Mucosa of descending colon (tissue), 3 donors: ENCODE measurements at regions not wholly inside any gene's neighbourhood (a gene's known extent, or its start where the extent isn't known, plus 50 kb on each side); places are given as distances from the start of the nearest gene placed in this dataset.

Source experiments
- ATAC-seq: fragments of 200-7000 bp; cut with Tn5 transposase; one replicate; pipeline ENCODE4 v1.9.1; 2020; ENCODE audit warnings: mild to moderate bottlenecking, moderate library complexity
- DNase-seq, 3 donors: peaks; one replicate each; pipeline ENCODE4 v3.0.0-alpha.2; 2020
- H3K36me3 ChIP-seq: fragments of 200-600 bp; one replicate; pipeline ENCODE4 v1.8.0; 2021; ENCODE audit warnings: low read depth, mild to moderate bottlenecking
- H3K4me1 ChIP-seq: fragments of 200-600 bp; one replicate; pipeline ENCODE4 v1.8.0; 2021; ENCODE audit warnings: low read depth, mild to moderate bottlenecking
- H3K4me3 ChIP-seq: fragments of 200-600 bp; one replicate; pipeline ENCODE4 v1.8.0; 2021; ENCODE audit warnings: mild to moderate bottlenecking
- H3K9me3 ChIP-seq: fragments of 200-600 bp; one replicate; pipeline ENCODE4 v1.8.0; 2021; ENCODE audit warnings: mild to moderate bottlenecking
- CTCF ChIP-seq: fragments of 200-600 bp; IDR thresholded peaks from one replicate; pipeline ENCODE4 v1.8.0; 2022; ENCODE audit warnings: antibody characterized with exemption, mild to moderate bottlenecking
- intact Hi-C, 2 donors: fragments of 100-400 bp; cut with DNase I in 1 of 2; cut with micrococcal nuclease in 1 of 2; formaldehyde crosslinking; loops; one replicate each; pipeline versions ENCODE4 v1.11.0 to v1.11.1; 2022; cut with DNase I, micrococcal nuclease
- donor health status: DM: no; HTN: no; CAD: no; lungs with moderate emphysema.
- donor health status: DM: no; HTN: no; CAD: no.
- donor health status: DM: no; HTN: yes; CAD: no.

DNA sequence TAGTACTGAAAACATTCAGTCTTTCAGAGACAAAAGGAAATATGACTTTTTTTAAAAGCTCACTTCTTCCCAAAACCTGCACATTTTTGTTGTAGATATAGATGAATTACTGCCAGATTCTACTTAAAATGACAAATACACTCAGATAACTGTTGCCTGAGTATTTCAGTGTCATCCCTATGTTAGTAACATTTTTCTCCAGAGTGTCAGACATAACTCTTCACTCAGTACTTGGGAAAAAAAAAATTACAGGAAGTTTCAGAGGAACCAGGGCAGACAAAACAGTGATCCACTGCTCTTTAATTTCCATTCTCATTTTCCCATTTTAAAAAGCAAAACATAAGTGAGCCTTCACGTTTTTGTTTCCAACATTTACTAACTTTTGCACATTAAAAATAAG, 79.3 kb upstream of the ITGA1 start:
- H3K4me3 ChIP-seq: no peak overlapping the region
- intact Hi-C loops: no loop called here
- H3K4me1 ChIP-seq: peaks cover 18% of the 10 kb centered on the region
- no peak for TF ChIP-seq CTCF
- ATAC-seq (no peak), DNase-seq (no peak)
- no peaks in the 10 kb centered on the region for H3K36me3 ChIP-seq
- no peaks in the 10 kb centered on the region for H3K9me3 ChIP-seq

DNA sequence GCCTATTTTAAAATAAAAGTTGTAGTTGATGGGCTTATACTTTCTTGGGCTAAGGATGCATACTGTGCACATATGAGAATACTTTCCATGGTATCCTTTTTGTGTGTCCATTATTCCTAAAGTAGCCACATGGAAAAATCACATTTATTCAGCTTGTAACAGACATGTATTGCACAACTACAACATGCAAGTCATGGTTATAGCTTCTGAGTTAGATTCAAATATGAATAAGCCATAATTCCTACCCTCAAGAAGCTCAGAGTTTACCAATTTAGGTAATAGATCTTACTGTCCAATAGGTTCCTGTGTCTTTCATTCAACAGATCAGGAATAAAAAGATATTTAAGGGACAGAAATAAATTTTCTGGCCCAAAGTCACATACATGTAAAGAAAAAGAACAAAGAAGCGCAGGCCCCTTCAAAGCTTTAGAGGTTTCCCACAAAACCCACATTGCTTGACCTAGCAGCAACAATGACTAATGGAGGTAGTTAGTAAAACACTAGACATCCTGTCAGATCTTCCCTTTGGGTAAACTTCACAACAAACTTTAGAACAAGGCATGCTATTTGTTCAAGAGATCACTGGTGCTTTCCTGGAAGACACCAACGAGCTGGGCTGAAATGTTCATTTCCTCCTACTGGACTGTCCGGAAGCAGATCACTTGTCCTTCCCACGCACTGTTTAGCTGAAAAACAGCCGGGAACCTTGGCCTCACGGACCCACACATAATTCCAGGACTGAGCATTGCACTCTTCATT, 78.4 kb upstream of the ITGA1 start:
- Histone ChIP-seq H3K4me3 (no peak overlapping the region), H3K9me3 (no peaks in the 10 kb centered on the region), H3K36me3 (no peaks in the 10 kb centered on the region), H3K4me1 (peaks cover 18% of the 10 kb centered on the region)
- DNase-seq (peak in 1 of 3 donors; percentile 15), ATAC-seq (peak; percentile 29)
- intact Hi-C loops: no loop called here
- no peak for TF ChIP-seq CTCF

GRCh38 chr5:52710310-52710971, 77.3 kb upstream of the ITGA1 start:
- DNase-seq: no peak
- ATAC-seq: peak; percentile 87

GRCh38 chr5:52710972-52711596, 76.6 kb upstream of the ITGA1 start:
- no peak overlapping the region for H3K4me3 ChIP-seq
- no peak for TF ChIP-seq CTCF
- no peaks in the 10 kb centered on the region for H3K9me3 ChIP-seq
- intact Hi-C loops: no loop called here
- peaks cover 18% of the 10 kb centered on the region for H3K4me1 ChIP-seq
- ATAC-seq: peak; percentile 69
- no peak for DNase-seq
- no peaks in the 10 kb centered on the region for H3K36me3 ChIP-seq

More at GRCh38 chr5:52710310-52710971, 77.3 kb upstream of the ITGA1 start:
- Histone ChIP-seq H3K4me1 (peaks cover 18% of the 10 kb centered on the region), H3K36me3 (no peaks in the 10 kb centered on the region), H3K4me3 (no peak overlapping the region), H3K9me3 (no peaks in the 10 kb centered on the region)
- TF ChIP-seq CTCF: no peak
- intact Hi-C loops: no loop called here

DNA sequence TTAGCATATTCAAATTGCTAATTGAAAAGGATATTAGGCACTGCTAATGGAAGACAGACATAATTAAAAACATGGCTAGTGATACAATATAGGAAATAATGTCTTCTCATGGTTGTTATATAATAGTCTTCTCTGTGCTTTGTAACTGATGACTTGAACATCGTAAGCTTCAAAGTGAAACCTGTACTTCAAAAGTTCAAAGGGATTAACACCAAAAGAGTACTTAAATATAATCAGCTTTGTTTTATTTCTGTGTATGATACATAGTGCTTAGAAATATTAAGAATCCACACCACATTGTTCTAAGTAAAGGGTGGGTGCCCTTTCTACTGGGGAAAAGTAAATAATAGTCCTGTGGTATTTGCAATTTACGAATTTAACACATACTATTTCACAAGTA, 75.4 kb upstream of the ITGA1 start:
- ATAC-seq (no peak), DNase-seq (no peak)
- H3K4me1 ChIP-seq: peaks cover 18% of the 10 kb centered on the region
- no peaks in the 10 kb centered on the region for H3K36me3 ChIP-seq
- intact Hi-C loops: no loop called here
- TF ChIP-seq CTCF: no peak
- H3K9me3 ChIP-seq: peaks cover 4% of the 10 kb centered on the region
- H3K4me3 ChIP-seq: no peak overlapping the region
